ENCODE measurements at regions not wholly inside any gene's neighbourhood (a gene's known extent, or its start where the extent isn't known, plus 50 kb on each side); places are given as distances from the start of the nearest gene placed in this dataset.

DNA sequence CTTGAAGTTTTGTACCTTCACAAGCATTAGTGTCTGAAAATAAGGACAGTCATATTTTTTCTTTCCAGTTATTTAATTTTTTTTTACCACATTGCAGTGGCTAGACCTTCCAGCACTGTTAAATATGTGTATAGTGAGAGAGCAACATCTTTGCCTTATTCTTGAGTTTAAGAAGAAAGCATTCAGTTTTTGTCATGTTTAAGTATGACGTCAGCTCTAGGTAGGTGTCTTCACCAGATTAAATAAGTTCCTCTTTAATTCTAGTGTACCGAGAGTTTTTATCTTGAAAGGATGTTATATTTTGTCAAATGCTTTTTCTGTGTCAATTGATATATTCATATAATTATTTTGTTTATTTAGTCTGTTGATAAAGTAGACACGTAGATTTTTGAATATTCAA is 258.8 kb downstream of the FAM181B start:
- TF ChIP-seq YY1 (IDR thresholded peaks at IDR 0.05; ENCODE audit: low read depth) (no peak), TCF12 (IDR thresholded peaks at IDR 0.05; ENCODE audit: low read depth) (no peak), EP300 (IDR thresholded peaks at IDR 0.05; ENCODE audit: borderline replicate concordance) (no peak), ZBTB7A (IDR thresholded peaks at IDR 0.05; ENCODE audit: low read depth) (no peak), CREB1 (IDR thresholded peaks at IDR 0.05; ENCODE audit: low read depth) (no peak), NFIC (IDR thresholded peaks at IDR 0.05) (no peak), TAF1 (IDR thresholded peaks at IDR 0.05; ENCODE audit: low read depth) (no peak), RAD21 (IDR thresholded peaks at IDR 0.05; ENCODE audit: low read depth) (no peak), CEBPB (IDR thresholded peaks at IDR 0.05) (no peak), FOXM1 (IDR thresholded peaks at IDR 0.05; ENCODE audit: borderline replicate concordance, low read depth) (no peak), EGR1 (IDR thresholded peaks at IDR 0.05) (no peak), TEAD4 (IDR thresholded peaks at IDR 0.05) (no peak)
- TF ChIP-seq, protein P1, sequence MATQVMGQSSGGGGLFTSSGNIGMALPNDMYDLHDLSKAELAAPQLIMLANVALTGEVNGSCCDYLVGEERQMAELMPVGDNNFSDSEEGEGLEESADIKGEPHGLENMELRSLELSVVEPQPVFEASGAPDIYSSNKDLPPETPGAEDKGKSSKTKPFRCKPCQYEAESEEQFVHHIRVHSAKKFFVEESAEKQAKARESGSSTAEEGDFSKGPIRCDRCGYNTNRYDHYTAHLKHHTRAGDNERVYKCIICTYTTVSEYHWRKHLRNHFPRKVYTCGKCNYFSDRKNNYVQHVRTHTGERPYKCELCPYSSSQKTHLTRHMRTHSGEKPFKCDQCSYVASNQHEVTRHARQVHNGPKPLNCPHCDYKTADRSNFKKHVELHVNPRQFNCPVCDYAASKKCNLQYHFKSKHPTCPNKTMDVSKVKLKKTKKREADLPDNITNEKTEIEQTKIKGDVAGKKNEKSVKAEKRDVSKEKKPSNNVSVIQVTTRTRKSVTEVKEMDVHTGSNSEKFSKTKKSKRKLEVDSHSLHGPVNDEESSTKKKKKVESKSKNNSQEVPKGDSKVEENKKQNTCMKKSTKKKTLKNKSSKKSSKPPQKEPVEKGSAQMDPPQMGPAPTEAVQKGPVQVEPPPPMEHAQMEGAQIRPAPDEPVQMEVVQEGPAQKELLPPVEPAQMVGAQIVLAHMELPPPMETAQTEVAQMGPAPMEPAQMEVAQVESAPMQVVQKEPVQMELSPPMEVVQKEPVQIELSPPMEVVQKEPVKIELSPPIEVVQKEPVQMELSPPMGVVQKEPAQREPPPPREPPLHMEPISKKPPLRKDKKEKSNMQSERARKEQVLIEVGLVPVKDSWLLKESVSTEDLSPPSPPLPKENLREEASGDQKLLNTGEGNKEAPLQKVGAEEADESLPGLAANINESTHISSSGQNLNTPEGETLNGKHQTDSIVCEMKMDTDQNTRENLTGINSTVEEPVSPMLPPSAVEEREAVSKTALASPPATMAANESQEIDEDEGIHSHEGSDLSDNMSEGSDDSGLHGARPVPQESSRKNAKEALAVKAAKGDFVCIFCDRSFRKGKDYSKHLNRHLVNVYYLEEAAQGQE (IDR thresholded peaks at IDR 0.05; ENCODE audit: low read depth), result no peak
- TF ChIP-seq, protein P2, sequence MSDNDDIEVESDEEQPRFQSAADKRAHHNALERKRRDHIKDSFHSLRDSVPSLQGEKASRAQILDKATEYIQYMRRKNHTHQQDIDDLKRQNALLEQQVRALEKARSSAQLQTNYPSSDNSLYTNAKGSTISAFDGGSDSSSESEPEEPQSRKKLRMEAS (IDR thresholded peaks at IDR 0.05), result no peak
- TF ChIP-seq, protein P3, sequence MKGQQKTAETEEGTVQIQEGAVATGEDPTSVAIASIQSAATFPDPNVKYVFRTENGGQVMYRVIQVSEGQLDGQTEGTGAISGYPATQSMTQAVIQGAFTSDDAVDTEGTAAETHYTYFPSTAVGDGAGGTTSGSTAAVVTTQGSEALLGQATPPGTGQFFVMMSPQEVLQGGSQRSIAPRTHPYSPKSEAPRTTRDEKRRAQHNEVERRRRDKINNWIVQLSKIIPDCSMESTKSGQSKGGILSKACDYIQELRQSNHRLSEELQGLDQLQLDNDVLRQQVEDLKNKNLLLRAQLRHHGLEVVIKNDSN (IDR thresholded peaks at IDR 0.05), result no peak

DNA sequence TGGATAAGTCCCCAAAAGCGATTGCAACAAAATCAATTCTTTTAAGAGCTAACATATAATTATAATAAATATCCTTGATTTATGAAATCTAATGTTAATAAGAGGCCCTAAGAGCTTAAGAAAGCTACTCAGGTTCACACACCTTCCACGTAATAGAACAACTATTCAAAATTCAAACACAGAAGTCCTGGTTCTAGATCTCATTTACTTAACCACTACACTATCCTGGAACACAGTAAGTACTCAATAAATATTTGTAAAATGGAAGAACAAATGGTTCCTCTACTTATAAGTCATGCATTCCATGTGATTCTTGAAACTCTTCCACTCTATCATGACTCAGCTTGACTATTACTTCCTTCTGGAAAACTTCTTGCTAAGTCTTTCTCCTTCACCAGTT is 268.2 kb downstream of the FAM181B start:
- TF ChIP-seq EP300 (IDR thresholded peaks at IDR 0.05; ENCODE audit: borderline replicate concordance) (no peak), TEAD4 (IDR thresholded peaks at IDR 0.05) (no peak), NFIC (IDR thresholded peaks at IDR 0.05) (no peak), FOXM1 (IDR thresholded peaks at IDR 0.05; ENCODE audit: borderline replicate concordance, low read depth) (no peak), TCF12 (IDR thresholded peaks at IDR 0.05; ENCODE audit: low read depth) (no peak), YY1 (IDR thresholded peaks at IDR 0.05; ENCODE audit: low read depth) (no peak), TAF1 (IDR thresholded peaks at IDR 0.05; ENCODE audit: low read depth) (no peak), CEBPB (IDR thresholded peaks at IDR 0.05) (no peak), RAD21 (IDR thresholded peaks at IDR 0.05; ENCODE audit: low read depth) (no peak), CREB1 (IDR thresholded peaks at IDR 0.05; ENCODE audit: low read depth) (no peak), ZBTB7A (IDR thresholded peaks at IDR 0.05; ENCODE audit: low read depth) (no peak), EGR1 (IDR thresholded peaks at IDR 0.05) (no peak)
- TF ChIP-seq, protein P1 (IDR thresholded peaks at IDR 0.05; ENCODE audit: low read depth), result no peak
- TF ChIP-seq, protein P2 (IDR thresholded peaks at IDR 0.05), result no peak
- TF ChIP-seq, protein P3 (IDR thresholded peaks at IDR 0.05), result no peak

DNA sequence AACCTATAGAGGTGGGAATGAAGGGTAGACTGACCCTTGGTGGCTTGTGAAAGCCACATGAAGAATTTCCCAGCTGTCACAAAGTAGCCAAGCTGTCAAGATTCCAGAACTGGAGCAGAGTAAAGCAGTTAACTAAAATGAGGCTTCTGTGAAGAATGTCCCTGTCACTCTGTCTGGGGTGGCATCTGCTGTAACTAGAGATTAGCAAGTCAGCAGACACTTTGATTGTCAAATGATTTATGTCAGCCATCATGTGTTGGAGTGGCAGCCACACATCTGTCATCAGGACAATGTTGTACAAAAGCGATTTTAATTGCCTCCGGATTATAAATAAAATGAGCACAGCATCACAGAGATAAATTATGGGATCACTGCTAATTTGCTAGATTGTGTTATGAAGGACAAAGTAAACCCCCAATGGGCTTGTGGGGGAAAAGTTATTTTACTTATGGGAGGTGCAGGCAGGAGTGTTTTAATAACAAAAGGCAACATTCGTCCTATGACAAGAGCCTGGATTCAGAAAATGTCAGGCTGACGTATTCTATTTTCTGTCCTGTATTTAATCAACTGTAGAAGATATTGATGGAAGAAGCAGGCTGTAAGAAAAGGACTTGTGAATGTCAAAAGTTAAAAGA is 270.9 kb downstream of the FAM181B start:
- TF ChIP-seq EP300 (IDR thresholded peaks at IDR 0.05; ENCODE audit: borderline replicate concordance) (no peak), RAD21 (IDR thresholded peaks at IDR 0.05; ENCODE audit: low read depth) (no peak), CEBPB (IDR thresholded peaks at IDR 0.05) (no peak), NFIC (IDR thresholded peaks at IDR 0.05) (no peak), CREB1 (IDR thresholded peaks at IDR 0.05; ENCODE audit: low read depth) (no peak), EGR1 (IDR thresholded peaks at IDR 0.05) (no peak), YY1 (IDR thresholded peaks at IDR 0.05; ENCODE audit: low read depth) (no peak)
- TF ChIP-seq, protein P1 (IDR thresholded peaks at IDR 0.05; ENCODE audit: low read depth), result no peak
- TF ChIP-seq, protein P2 (IDR thresholded peaks at IDR 0.05), result no peak

DNA sequence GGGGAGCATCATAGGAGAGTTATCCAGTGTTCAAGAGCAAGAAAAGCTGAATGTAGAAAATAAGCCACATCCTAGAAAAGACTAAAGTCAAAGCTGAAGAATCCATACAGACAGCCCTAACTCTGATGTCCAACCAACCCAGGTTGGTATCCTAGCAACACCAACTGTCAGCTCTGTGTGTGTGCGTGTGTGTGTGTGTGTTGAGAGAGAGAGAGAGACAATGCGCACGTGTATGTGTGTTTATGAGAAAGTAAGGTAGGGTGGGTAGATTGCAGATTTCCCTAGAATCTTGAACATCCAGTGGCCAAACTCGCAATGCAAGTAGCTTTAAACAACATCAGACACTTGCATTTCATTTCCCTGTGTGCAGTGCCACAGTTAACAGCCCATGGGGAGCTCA is 274.9 kb downstream of the FAM181B start:
- no peak for TF ChIP-seq TAF1 (IDR thresholded peaks at IDR 0.05; ENCODE audit: low read depth)
- no peak for TF ChIP-seq ZBTB7A (IDR thresholded peaks at IDR 0.05; ENCODE audit: low read depth)
- TF ChIP-seq, protein P2 (IDR thresholded peaks at IDR 0.05), result no peak
- no peak for TF ChIP-seq CEBPB (IDR thresholded peaks at IDR 0.05)
- TF ChIP-seq EGR1 (IDR thresholded peaks at IDR 0.05), result no peak
- TF ChIP-seq, protein P3 (IDR thresholded peaks at IDR 0.05), result no peak
- no peak for TF ChIP-seq FOXM1 (IDR thresholded peaks at IDR 0.05; ENCODE audit: borderline replicate concordance, low read depth)
- TF ChIP-seq CREB1 (IDR thresholded peaks at IDR 0.05; ENCODE audit: low read depth), result no peak
- TF ChIP-seq TEAD4 (IDR thresholded peaks at IDR 0.05), result no peak
- no peak for TF ChIP-seq RAD21 (IDR thresholded peaks at IDR 0.05; ENCODE audit: low read depth)
- TF ChIP-seq YY1 (IDR thresholded peaks at IDR 0.05; ENCODE audit: low read depth), result no peak
- TF ChIP-seq, protein P1 (IDR thresholded peaks at IDR 0.05; ENCODE audit: low read depth), result no peak
- TF ChIP-seq NFIC (IDR thresholded peaks at IDR 0.05), result no peak
- TF ChIP-seq TCF12 (IDR thresholded peaks at IDR 0.05; ENCODE audit: low read depth), result no peak
- TF ChIP-seq EP300 (IDR thresholded peaks at IDR 0.05; ENCODE audit: borderline replicate concordance), result no peak

Data from Ishikawa (cell line).